IMR-90 (cell line): ENCODE measurements at regions not wholly inside any gene's neighbourhood (a gene's known extent, or its start where the extent isn't known, plus 50 kb on each side); places are given as distances from the start of the nearest gene placed in this dataset.

Source experiments
- BHLHE40 ChIP-seq: fragments of 150-350 bp; IDR thresholded peaks from 2 replicates; pipeline ENCODE4 v1.6.1; 2016; ENCODE audit warnings: mild to moderate bottlenecking, low read depth, low read length
- CEBPB ChIP-seq: IDR thresholded peaks from 2 replicates; pipeline ENCODE4 v1.6.1; 2012; ENCODE audit warnings: low read depth, low read length, improper control_type of control experiment
- CHD1 ChIP-seq: IDR thresholded peaks from 2 replicates; pipeline ENCODE4 v1.6.1; 2012; ENCODE audit warnings: low read depth, low read length, improper control_type of control experiment
- FOS ChIP-seq: fragments of 150-350 bp; IDR thresholded peaks from 2 replicates; pipeline ENCODE4 v1.6.1; 2016; ENCODE audit warnings: low read depth, low read length
- MAFK ChIP-seq: IDR thresholded peaks from 2 replicates; pipeline ENCODE4 v1.6.1; 2012; ENCODE audit warnings: low read depth, low read length, improper control_type of control experiment
- MAZ ChIP-seq: IDR thresholded peaks from 2 replicates; pipeline ENCODE4 v1.6.1; 2012; ENCODE audit warnings: low read depth, mild to moderate bottlenecking, low read length, improper control_type of control experiment, moderate library complexity, borderline replicate concordance
- MXI1 ChIP-seq: IDR thresholded peaks from 2 replicates; pipeline ENCODE4 v1.6.1; 2012; ENCODE audit warnings: low read depth, mild to moderate bottlenecking, low read length, moderate library complexity, borderline replicate concordance
- POLR2A ChIP-seq: IDR thresholded peaks from 2 replicates; pipeline ENCODE4 v1.6.1; 2012; ENCODE audit warnings: mild to moderate bottlenecking, low read depth, low read length
- RAD21 ChIP-seq: IDR thresholded peaks from 2 replicates; pipeline ENCODE4 v1.6.1; 2012; ENCODE audit warnings: low read length, improper control_type of control experiment
- RFX5 ChIP-seq: IDR thresholded peaks from 2 replicates; pipeline ENCODE4 v1.8.0; 2012; ENCODE audit warnings: low read depth, mild to moderate bottlenecking, low read length, moderate library complexity
- SMC3 ChIP-seq: fragments of 150-350 bp; IDR thresholded peaks from 2 replicates; pipeline ENCODE4 v1.6.1; 2016; ENCODE audit warnings: low read depth, mild to moderate bottlenecking, antibody characterized with exemption, low read length, moderate library complexity
- TF ChIP-seq, protein P1 (sequence below): conservative IDR thresholded peaks from 2 replicates; pipeline ENCODE4 v1.5.1; 2012; ENCODE audit warnings: mild to moderate bottlenecking, low read depth, low read length, improper control_type of control experiment
- TF ChIP-seq, protein P2 (sequence below): fragments of 150-350 bp; IDR thresholded peaks from 2 replicates; pipeline ENCODE4 v1.6.1; 2016; ENCODE audit warnings: low read depth, mild to moderate bottlenecking, low read length, moderate library complexity, borderline replicate concordance
- TF ChIP-seq, protein P3 (sequence below): fragments of 150-350 bp; IDR thresholded peaks from 2 replicates; pipeline ENCODE4 v1.6.1; 2017; ENCODE audit warnings: mild to moderate bottlenecking, antibody characterized with exemption, low read length, low read depth

- no peak for TF ChIP-seq SMC3
- TF ChIP-seq, protein P1, sequence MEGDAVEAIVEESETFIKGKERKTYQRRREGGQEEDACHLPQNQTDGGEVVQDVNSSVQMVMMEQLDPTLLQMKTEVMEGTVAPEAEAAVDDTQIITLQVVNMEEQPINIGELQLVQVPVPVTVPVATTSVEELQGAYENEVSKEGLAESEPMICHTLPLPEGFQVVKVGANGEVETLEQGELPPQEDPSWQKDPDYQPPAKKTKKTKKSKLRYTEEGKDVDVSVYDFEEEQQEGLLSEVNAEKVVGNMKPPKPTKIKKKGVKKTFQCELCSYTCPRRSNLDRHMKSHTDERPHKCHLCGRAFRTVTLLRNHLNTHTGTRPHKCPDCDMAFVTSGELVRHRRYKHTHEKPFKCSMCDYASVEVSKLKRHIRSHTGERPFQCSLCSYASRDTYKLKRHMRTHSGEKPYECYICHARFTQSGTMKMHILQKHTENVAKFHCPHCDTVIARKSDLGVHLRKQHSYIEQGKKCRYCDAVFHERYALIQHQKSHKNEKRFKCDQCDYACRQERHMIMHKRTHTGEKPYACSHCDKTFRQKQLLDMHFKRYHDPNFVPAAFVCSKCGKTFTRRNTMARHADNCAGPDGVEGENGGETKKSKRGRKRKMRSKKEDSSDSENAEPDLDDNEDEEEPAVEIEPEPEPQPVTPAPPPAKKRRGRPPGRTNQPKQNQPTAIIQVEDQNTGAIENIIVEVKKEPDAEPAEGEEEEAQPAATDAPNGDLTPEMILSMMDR: no peak
- no peak for TF ChIP-seq POLR2A
- no peak for TF ChIP-seq RAD21
- TF ChIP-seq, protein P2, sequence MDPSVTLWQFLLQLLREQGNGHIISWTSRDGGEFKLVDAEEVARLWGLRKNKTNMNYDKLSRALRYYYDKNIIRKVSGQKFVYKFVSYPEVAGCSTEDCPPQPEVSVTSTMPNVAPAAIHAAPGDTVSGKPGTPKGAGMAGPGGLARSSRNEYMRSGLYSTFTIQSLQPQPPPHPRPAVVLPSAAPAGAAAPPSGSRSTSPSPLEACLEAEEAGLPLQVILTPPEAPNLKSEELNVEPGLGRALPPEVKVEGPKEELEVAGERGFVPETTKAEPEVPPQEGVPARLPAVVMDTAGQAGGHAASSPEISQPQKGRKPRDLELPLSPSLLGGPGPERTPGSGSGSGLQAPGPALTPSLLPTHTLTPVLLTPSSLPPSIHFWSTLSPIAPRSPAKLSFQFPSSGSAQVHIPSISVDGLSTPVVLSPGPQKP: no peak
- no peak for TF ChIP-seq FOS
- no peak for TF ChIP-seq CEBPB
- no peak for TF ChIP-seq CHD1
- no peak for TF ChIP-seq MAFK
- no peak for TF ChIP-seq BHLHE40
- TF ChIP-seq RFX5: no peak
- no peak for TF ChIP-seq MXI1
- TF ChIP-seq, protein P3, sequence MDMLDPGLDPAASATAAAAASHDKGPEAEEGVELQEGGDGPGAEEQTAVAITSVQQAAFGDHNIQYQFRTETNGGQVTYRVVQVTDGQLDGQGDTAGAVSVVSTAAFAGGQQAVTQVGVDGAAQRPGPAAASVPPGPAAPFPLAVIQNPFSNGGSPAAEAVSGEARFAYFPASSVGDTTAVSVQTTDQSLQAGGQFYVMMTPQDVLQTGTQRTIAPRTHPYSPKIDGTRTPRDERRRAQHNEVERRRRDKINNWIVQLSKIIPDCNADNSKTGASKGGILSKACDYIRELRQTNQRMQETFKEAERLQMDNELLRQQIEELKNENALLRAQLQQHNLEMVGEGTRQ: no peak
- no peak for TF ChIP-seq MAZ
These were observed 303.0 kb upstream of the ZEB2 start for GRCh38 chr2:144822966-144823365.
